GM12865 (cell line): ENCODE measurements at regions not wholly inside any gene's neighbourhood (a gene's known extent, or its start where the extent isn't known, plus 50 kb on each side); places are given as distances from the start of the nearest gene placed in this dataset.

Source experiments
- DNase-seq: peaks from one replicate; pipeline ENCODE4 v3.0.0; 2010; ENCODE audit warnings: low read depth
- H3K4me3 ChIP-seq: 2 replicates; pipeline ENCODE4 v1.5.1; 2011; ENCODE audit warnings: mild to moderate bottlenecking, low read depth, low read length, control low read depth
- TF ChIP-seq, protein P1 (sequence below): IDR thresholded peaks from 2 replicates; pipeline ENCODE4 v1.5.1; 2011; ENCODE audit warnings: low read length, control low read depth, low read depth, inconsistent platforms; ENCODE audit not compliant: insufficient read depth; ENCODE audit errors: missing control alignments

DNA sequence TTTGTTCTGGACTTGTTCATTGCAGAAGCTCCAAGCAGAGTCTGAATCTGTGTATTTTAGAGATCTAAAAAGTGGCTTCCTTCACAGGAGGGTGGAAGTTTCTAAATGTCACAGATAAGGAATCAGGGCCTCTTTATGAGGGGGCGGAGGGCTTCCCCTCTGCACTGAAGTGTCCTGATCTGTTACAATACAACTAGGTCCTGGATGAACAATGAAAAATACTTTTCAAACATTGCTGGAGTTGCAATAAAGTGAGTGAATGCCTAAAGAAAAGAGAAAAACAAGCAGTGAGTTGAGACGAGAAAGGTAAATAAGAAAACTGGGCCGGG, 179.3 kb upstream of the HDAC4 start:
- H3K4me3 ChIP-seq: no peak overlapping the region
- TF ChIP-seq, protein P1, sequence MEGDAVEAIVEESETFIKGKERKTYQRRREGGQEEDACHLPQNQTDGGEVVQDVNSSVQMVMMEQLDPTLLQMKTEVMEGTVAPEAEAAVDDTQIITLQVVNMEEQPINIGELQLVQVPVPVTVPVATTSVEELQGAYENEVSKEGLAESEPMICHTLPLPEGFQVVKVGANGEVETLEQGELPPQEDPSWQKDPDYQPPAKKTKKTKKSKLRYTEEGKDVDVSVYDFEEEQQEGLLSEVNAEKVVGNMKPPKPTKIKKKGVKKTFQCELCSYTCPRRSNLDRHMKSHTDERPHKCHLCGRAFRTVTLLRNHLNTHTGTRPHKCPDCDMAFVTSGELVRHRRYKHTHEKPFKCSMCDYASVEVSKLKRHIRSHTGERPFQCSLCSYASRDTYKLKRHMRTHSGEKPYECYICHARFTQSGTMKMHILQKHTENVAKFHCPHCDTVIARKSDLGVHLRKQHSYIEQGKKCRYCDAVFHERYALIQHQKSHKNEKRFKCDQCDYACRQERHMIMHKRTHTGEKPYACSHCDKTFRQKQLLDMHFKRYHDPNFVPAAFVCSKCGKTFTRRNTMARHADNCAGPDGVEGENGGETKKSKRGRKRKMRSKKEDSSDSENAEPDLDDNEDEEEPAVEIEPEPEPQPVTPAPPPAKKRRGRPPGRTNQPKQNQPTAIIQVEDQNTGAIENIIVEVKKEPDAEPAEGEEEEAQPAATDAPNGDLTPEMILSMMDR: no peak
- no peak for DNase-seq

DNA sequence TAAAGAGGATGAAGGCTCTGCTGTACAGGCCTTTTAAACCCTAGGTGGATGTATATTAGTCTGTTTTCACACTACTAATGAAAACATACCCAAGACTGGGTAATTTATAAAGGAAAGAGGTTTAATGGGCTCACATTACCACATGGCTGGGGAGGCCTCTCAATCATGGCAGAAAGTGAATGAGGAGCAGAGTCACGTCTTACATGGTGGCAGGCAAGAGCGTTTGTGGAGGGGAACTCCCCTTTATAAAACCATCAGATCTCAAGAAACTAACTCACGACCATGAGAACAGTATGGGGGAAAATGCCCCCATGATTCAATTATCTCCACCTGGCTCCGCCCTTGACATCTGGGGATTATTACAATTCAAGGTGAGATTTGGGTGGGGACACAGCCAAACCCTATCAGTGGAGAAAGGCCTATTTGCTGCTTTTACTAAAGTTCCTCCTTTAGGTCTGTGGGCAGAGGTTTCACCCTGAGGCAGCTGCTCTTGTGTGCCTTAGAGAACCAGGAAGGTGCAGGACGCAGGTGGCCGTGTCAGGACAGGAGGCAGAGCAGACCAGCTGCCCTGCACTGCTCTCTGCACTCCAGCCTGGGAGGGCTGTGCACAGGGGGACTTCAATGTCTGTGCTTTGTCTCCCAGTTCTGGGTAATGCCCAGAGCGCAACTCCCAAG, 178.8 kb upstream of the HDAC4 start:
- DNase-seq: no peak
- TF ChIP-seq, protein P1: no peak
- H3K4me3 ChIP-seq: no peak overlapping the region

DNA sequence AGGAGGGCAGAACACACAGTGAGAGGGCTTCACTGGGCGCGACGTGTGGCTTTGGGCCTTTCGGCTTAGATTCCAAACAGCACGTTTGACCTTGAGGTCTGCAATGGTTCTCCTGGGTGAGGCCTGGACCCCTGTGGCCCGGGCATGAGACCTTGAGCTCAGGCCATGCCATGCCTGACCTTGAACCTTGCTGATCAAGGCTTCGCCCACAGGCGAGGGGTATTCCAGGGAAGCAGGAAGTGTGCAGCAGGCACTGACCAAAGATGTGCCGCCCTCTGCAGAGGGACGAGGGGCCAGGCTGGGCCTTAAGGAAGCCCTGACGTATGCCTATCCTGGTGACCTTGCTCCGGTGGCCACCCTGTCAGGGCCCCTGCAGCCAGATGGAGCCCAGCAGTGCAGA, 178.3 kb upstream of the HDAC4 start:
- DNase-seq: no peak
- H3K4me3 ChIP-seq: no peak overlapping the region
- TF ChIP-seq, protein P1: no peak

DNA sequence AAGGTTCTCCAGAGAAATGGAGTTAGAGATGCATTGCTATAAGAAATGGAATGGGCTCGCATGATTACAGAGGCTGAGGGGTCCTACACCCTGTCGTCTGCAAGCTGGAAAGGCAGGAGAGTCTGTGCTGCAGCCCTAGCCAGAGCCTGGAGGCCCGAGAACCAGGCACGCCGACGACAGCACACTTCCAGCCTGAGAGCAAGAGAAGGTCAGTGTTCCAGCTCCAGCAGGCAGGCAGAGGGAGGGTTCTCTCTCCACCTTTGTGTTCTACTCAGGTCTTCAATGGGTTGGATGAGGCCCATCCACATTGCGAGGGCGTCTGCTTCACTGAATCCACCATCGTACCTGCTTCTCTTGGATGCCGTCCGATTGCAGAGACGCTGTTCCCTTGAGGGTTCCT, 177.6 kb upstream of the HDAC4 start:
- TF ChIP-seq, protein P1: no peak
- no peak overlapping the region for H3K4me3 ChIP-seq
- no peak for DNase-seq

DNA sequence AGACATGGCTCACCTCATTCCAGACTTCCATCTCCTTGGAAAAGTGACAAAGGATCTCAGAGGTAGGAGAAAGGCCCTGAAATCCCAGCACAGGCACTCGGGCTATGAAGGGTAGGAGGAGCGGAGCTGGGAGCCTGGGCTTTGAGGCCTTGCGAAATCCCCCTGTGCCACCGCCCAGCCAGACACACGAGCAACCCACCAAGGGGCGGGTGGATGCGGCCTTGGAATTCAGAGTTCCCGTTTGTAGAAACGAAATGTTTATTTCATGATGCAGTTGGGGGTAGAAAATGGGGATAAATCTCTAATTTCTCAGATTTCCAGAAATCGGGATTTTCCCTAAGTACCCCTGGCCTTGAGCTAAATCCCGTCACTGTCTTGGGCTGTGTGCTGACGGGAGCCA, 177.1 kb upstream of the HDAC4 start:
- TF ChIP-seq, protein P1: no peak
- H3K4me3 ChIP-seq: no peak overlapping the region
- no peak for DNase-seq

DNA sequence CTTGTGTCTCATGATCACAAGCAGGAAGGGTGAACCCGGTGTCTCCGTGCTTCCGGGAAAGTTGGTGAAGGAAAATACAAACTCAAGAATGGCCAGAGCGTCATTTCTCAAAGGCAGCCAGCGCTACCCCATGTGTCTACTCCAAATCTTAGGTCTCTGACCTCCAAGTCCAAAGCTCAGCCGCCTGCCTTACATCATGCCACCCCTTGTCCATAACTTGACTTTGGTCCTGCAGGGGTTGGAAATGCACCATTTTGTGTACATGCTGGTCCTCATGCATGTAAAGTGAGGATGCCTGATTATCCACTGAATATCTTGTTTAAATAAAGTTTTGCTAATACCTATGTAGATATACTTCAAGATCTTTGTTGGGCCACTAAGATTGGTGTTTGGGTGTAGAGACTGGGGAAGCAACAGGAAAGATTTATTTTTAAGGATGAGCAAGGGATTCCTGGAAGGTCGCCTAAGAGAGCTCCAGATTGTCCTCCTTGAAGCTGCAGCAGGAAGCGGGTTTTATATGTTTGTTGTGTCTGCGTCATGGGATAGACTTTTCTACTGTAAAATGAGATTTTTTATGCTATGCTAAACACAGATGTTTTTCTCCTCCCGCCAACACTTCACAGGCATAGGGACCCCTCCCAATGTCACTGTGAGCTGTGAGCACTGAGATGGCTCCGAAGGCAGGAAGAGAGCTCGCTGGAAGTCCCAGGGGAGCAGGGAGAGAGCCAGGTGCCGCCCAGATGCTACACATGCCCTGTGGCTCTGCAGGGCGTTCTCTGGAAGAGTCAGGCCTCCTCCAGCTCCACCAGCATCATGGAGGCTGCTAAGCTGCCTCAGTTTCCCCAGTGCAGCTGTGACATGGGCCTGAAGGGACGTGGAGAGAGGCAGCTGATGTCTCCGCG, 176.2 kb upstream of the HDAC4 start:
- no peak overlapping the region for H3K4me3 ChIP-seq
- DNase-seq: no peak
- TF ChIP-seq, protein P1: no peak
